Left lung (tissue), 4 donors: ENCODE measurements at regions not wholly inside any gene's neighbourhood (a gene's known extent, or its start where the extent isn't known, plus 50 kb on each side); places are given as distances from the start of the nearest gene placed in this dataset.

Experiments used
- ATAC-seq: fragments of 200-7000 bp; cut with Tn5 transposase; one replicate; pipeline ENCODE4 v1.9.1; 2020; ENCODE audit warnings: moderate library complexity
- DNase-seq, 4 donors: peaks; one replicate each; pipeline ENCODE4 v3.0.0-alpha.2; 2013 to 2020
- H3K27ac ChIP-seq, 2 donors: fragments of 200-600 bp; sonication (generic) in 1 of 2; one replicate each; pipeline versions ENCODE4 v1.5.0 to v1.8.0; 2020 to 2021
- H3K27me3 ChIP-seq, 2 donors: fragments of 200-600 bp; sonication (generic) in 1 of 2; one replicate each; pipeline versions ENCODE4 v1.5.0 to v1.8.0; 2020 to 2021
- H3K36me3 ChIP-seq, 2 donors: fragments of 200-600 bp; sonication (generic) in 1 of 2; one replicate each; pipeline versions ENCODE4 v1.5.0 to v1.8.0; 2020 to 2021
- H3K4me1 ChIP-seq, 2 donors: fragments of 200-600 bp; one replicate each; pipeline ENCODE4 v1.8.0; 2021
- H3K4me3 ChIP-seq, 2 donors: fragments of 200-600 bp; sonication (generic) in 1 of 2; one replicate each; pipeline versions ENCODE4 v1.5.0 to v1.8.0; 2020 to 2021; ENCODE audit warnings: mild to moderate bottlenecking in 1 of 2
- H3K9me3 ChIP-seq, 2 donors: fragments of 200-600 bp; sonication (generic) in 1 of 2; one replicate each; pipeline versions ENCODE4 v1.5.0 to v1.8.0; 2020 to 2021
- intact Hi-C, 2 donors: fragments of 100-400 bp; cut with DNase I; formaldehyde crosslinking; loops; one replicate each; pipeline versions ENCODE4 v1.11.2 to v1.14.2; 2022
- TF ChIP-seq, protein P1 (sequence below), 2 donors: fragments of 200-600 bp; sonication (generic) in 1 of 2; IDR thresholded peaks; one replicate each; pipeline versions ENCODE4 v1.5.0 to v1.8.0; 2021; ENCODE audit warnings: antibody characterized with exemption in 2 of 2
- donor health status: DM: no; HTN: yes; CAD: no.
- donor health status: DM: no; HTN: no; CAD: no.

DNA sequence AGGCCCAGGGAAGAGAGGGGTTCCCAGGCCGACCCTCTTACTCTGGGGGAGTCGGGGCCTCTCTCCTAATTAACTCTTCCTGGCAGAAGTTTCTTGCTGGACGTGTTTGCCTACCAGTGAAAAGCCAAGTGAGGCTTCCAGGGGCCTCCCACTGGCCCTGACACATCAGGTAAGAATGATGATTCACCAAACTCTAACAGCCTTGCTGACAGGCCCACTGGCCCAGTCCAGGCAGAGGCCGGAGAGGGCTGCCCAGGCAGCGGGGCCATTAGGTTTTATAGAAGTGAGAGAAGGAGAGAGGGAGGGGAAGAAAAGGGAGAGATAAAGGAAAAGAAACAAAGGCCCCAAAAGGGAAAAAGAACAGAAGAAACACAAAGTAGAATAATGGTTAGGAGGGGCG is 50.8 kb upstream of the FOXE1 start:
- H3K9me3 ChIP-seq: no peaks in the 10 kb centered on the region
- no peak for DNase-seq
- H3K4me1 ChIP-seq: peaks cover 3 to 13% of the 10 kb centered on the region in 2 donors
- TF ChIP-seq, protein P1, sequence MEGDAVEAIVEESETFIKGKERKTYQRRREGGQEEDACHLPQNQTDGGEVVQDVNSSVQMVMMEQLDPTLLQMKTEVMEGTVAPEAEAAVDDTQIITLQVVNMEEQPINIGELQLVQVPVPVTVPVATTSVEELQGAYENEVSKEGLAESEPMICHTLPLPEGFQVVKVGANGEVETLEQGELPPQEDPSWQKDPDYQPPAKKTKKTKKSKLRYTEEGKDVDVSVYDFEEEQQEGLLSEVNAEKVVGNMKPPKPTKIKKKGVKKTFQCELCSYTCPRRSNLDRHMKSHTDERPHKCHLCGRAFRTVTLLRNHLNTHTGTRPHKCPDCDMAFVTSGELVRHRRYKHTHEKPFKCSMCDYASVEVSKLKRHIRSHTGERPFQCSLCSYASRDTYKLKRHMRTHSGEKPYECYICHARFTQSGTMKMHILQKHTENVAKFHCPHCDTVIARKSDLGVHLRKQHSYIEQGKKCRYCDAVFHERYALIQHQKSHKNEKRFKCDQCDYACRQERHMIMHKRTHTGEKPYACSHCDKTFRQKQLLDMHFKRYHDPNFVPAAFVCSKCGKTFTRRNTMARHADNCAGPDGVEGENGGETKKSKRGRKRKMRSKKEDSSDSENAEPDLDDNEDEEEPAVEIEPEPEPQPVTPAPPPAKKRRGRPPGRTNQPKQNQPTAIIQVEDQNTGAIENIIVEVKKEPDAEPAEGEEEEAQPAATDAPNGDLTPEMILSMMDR (IDR thresholded peaks at IDR 0.05): no peak
- no peak overlapping the region for H3K4me3 ChIP-seq
- no peak for ATAC-seq
- H3K36me3 ChIP-seq: no peaks in the 10 kb centered on the region
- no peak overlapping the region for H3K27ac ChIP-seq
- intact Hi-C loops: no loop called here
- peaks cover 10 to 57% of the 10 kb centered on the region in 2 donors for H3K27me3 ChIP-seq

DNA sequence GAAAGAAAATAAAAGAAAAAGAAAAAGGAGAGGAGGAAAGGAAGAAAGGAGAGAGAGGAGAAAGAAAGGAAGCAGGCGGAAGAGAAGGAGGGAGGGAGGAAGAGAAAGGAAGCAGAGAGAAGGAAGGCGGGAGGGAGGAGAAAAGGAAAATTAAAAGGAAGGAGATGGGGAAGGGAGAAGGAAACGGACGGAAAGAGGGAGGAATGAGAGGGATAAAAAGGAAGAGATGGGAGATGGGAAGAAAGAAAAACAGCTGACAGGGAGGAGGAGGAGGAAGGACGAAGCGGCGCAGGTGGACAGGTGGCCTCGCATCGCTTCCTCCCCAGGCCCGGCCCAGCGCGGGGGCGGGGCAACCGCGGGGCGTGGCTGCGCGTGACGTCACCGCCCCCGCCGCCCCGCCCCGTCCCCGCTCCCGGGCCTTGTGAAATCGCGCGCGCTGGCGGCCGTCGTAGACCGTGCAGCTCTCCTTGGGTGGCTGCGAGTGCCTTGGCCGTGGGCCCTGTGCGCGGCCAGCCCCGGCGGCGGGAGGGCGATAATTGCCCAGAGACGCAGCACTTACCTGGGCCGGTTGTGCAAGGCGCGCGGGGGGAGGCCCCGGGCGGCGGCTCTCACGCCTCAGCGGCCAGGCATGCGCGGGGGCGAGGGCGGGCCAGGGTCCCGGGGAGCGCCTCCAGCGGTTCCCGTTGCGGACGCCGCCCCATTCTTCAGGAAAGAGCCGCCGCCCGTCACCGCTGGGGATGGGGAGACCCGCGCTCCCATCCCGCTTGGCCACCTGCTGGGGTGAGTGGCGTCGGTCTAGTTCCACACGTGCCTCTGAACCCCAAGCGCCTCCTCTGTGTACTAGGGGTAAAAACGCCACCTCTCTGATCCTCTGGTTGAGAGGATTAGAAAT is 49.6 kb upstream of the FOXE1 start:
- intact Hi-C loops: no loop called here

More for the DNA sequence above, 49.6 kb upstream of the FOXE1 start:
- DNase-seq: peak; percentile 42 to 95 (median 84)
- TF ChIP-seq, protein P1 (IDR thresholded peaks at IDR 0.05): peak in 1 of 2 donors; percentile 20
- ATAC-seq: peak; percentile 98
- peak overlapping the region; percentile 32 to 40 for H3K4me3 ChIP-seq
- peaks cover 10 to 68% of the 10 kb centered on the region in 2 donors for H3K27me3 ChIP-seq
- peaks cover 3 to 13% of the 10 kb centered on the region in 2 donors for H3K4me1 ChIP-seq
- H3K36me3 ChIP-seq: no peaks in the 10 kb centered on the region
- H3K27ac ChIP-seq: peak overlapping the region; percentile 45 to 56
- no peaks in the 10 kb centered on the region for H3K9me3 ChIP-seq
